ENCODE measurements at regions not wholly inside any gene's neighbourhood (a gene's known extent, or its start where the extent isn't known, plus 50 kb on each side); places are given as distances from the start of the nearest gene placed in this dataset.
"Not testable (repeated sequence)": the region's sequence is repeated elsewhere in the genome, so short reads cannot be mapped to it uniquely, and the experiment has no call there.

GRCh38 chr22:47617186-47617585, 854.7 kb downstream of the TBC1D22A start:
- no peak for DNase-seq (ENCODE audit: low spot score)

DNA sequence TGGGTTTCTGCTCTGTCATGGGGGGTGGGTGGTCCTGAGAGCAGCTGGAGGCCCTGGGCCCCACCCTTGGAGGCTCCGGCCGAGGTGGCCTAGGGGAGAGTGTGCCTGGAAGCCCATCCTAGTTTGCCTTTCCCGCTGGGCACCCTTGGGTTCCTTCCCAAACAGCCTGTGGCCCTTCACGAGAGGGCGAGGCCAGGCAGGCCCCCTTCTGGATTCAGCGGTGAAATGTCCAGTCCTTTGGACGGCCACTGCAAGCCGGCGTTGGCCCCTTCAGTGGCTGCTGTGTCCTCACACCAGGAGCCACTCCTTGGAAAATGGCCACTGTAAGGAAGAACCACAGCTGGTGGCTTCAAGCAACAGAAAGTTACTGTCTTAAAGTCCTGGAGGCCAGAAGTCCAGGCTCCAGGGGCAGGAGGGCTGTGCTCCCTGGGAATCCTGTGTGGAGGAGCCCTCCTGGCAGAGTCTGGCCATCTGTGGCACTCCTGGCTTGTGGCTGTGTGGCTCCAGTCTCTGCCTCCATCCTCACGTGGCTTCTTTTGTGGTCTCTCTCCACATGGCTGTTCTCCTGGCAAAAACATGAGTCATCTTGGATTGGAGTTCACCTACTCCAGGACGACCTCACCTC, 854.1 kb downstream of the TBC1D22A start:
- no peak for DNase-seq (ENCODE audit: low spot score)

- no peak for DNase-seq (ENCODE audit: low spot score)
Measured at GRCh38 chr22:47615051-47615450, 852.6 kb downstream of the TBC1D22A start.

DNA sequence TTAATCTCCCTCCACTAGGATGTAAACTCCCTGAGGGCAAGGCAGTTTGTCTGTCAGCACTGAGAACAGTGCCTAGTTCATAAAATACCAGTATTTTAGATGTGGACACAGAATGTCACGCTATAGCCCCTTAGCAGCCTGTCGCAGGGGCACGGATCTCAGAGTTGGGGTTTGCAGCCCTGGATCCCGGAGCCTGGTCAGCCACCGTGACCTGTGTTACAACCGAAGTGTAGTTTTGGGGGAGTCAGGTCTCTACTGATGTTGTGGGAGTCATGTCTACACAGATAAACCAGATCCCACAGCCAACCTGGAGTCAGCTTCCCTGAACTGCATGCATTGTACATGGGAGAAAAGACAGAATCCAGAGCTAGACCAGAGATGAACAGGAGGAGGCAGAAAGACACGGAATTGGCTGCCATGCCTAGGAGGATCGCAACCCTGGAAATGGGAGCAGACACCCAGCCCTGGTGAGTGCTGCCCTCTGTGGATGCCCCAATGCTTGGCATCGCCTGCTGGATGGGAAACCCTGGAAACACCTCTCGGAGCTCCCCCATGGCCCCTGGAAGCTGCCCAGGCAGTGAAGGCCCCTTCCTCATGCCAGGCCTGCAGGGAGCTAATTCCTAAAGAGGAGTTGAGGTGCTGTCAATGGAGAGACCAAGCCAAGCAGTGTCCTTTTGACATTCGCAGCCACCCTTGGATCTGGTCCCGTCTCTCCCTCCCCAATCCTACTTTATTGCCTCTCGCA, 851.3 kb downstream of the TBC1D22A start:
- no peak for DNase-seq (ENCODE audit: low spot score)

- DNase-seq (ENCODE audit: low spot score), result not testable (repeated sequence)
Measured at GRCh38 chr22:47613181-47613580, 850.7 kb downstream of the TBC1D22A start.

- DNase-seq (ENCODE audit: low spot score), result no peak
Measured at GRCh38 chr22:47612311-47612910, 850.0 kb downstream of the TBC1D22A start.

GRCh38 chr22:47610764-47611163, 848.3 kb downstream of the TBC1D22A start:
- DNase-seq (ENCODE audit: low spot score), result no peak

- DNase-seq (ENCODE audit: low spot score), result no peak
Measured at GRCh38 chr22:47610281-47610680, 847.8 kb downstream of the TBC1D22A start.

GRCh38 chr22:47609653-47610052, 847.2 kb downstream of the TBC1D22A start:
- no peak for DNase-seq (ENCODE audit: low spot score)

GRCh38 chr22:47608421-47608820, 846.0 kb downstream of the TBC1D22A start:
- no peak for DNase-seq (ENCODE audit: low spot score)

GRCh38 chr22:47607486-47607885, 845.0 kb downstream of the TBC1D22A start:
- DNase-seq (ENCODE audit: low spot score), result no peak

DNA sequence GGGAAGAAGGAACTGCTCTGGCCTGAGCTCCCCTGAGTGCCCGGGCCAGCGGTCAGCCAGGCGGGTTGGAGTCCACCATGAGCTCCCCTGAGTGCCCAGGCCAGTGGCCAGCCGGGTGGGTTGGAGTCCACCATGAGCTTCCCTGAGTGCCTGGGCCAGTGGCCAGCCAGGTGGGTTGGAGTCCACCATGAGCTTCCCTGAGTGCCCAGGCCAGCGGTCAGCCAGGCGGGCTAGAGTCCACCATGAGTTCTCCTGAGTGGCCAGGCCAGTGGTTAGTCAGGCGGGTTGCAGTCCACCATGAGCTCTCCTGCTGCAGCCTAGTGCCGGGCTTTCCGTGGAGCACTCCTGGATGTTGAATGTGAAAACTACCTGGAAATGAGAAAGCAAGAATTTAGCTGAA, 844.0 kb downstream of the TBC1D22A start:
- DNase-seq (ENCODE audit: low spot score), result no peak

GRCh38 chr22:47605886-47606285, 843.4 kb downstream of the TBC1D22A start:
- no peak for DNase-seq (ENCODE audit: low spot score)

GRCh38 chr22:47605441-47605840, 843.0 kb downstream of the TBC1D22A start:
- no peak for DNase-seq (ENCODE audit: low spot score)

GRCh38 chr22:47604563-47604962, 842.1 kb downstream of the TBC1D22A start:
- no peak for DNase-seq (ENCODE audit: low spot score)

- no peak for DNase-seq (ENCODE audit: low spot score)
Measured at GRCh38 chr22:47602732-47603131, 840.3 kb downstream of the TBC1D22A start.

GRCh38 chr22:47601666-47602065, 839.2 kb downstream of the TBC1D22A start:
- no peak for DNase-seq (ENCODE audit: low spot score)

DNA sequence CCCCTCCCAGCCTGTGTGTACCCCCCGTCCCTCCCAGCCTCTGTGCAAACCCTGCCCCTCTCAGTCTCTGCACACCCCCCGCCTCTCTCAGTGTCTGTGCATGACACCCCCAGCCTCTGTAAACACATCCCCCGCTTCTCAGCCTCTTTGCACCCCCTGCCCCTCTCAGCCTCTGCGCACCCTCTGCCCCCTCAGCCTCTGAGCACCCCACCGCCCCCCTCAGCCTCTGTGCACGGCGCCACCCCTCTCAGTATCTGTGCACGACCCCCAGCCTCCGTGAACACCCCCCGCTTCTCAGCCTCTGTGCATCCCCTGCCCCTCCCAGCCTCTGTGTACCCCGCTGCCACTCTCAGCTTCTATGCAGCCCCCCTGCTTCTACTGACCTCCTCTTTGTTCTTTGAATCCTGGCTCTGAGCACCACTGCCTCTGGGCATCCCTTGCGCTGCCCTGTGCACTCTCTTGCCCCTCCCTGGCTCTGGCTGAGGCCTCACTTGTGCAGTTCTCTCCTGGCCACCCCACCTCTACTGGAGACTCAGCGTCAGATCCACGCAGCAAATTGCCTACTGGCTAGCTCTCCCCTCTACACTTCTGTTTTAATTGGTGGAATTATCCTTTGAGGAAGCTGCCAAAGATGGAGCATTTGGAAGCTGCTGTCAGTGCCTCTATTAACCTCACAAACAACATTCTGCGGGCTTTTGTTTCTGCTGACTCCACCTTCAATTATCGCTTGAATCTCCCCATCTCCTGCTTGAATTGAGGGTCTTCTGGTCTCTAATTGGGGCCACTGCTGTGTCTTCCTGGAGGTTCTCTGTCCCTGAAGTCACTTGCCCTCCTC, 838.6 kb downstream of the TBC1D22A start:
- DNase-seq (ENCODE audit: low spot score), result no peak

DNA sequence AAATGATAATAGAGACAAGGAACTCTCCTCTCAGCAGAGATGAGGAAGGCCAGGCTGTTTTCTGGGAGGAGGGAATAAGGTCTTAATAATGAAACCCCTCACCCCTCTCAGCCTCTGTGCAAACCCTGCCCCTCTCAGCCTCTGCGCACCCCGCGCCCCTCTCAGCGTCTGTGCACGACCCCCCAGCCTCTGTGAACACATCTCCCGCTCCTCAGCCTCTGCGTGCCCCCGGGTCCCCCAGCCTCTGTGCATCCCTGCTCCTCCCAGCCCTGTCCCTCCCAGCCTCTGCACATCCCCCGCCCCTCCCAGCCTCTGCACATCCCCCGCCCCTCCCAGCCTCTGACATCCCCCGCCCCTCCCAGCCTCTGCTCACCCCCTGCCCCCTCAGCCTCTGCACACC, 837.8 kb downstream of the TBC1D22A start:
- DNase-seq (ENCODE audit: low spot score), result no peak

- no peak for DNase-seq (ENCODE audit: low spot score)
Measured at GRCh38 chr22:47599753-47600152, 837.3 kb downstream of the TBC1D22A start.

GRCh38 chr22:47598864-47599263, 836.4 kb downstream of the TBC1D22A start:
- no peak for DNase-seq (ENCODE audit: low spot score)

DNA sequence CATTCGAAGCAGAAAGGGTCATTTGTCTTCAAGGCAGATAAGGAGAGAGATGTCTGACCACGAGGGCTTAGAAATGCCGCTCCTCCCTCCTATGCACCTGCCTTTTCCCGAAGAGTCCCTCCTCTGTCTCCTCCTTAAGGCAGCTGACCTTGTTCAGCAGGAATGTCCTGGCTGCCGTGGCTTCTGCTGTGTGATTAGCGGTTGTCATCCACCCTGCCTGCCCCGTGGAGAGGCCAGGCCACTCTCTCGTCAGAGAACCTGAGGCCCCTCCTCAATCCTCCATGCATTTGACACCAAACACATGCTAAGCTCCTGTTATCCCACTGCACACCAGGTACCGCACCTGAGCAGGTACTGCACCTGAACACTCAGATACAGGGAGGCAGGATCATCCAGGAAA, 834.6 kb downstream of the TBC1D22A start:
- no peak for DNase-seq (ENCODE audit: low spot score)
